Mucosa of gallbladder (tissue), 1 donor: ENCODE measurements at regions not wholly inside any gene's neighbourhood (a gene's known extent, or its start where the extent isn't known, plus 50 kb on each side); places are given as distances from the start of the nearest gene placed in this dataset.
A peak's percentile ranks its signal among the peaks of the same experiment; 100 is the strongest.

Experiments
- DNase-seq: peaks from one replicate; pipeline ENCODE4 v3.0.0-alpha.2; 2020; ENCODE audit warnings: low spot score
- donor health status: DM: no; HTN: no; CAD: no.

DNA sequence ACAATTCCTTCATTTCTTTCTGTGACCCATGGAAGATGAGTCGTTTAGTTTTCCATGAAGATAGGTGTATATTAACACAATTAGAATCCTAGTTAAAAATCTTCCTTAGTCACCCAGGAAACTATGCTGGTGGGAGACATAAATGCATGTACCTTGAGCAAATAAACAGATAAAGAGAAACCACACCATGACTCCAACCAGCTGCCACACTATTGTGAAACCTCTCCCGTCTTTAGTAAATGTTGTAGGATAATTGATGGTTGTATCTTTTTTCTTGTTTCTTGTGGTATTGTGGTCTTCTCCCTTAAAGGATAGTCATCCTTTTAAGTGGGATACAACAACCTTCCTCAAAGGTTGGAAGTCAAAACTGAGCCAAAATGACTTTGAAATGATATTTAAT is 103.8 kb upstream of the LEF1 start:
- DNase-seq = no peak

DNA sequence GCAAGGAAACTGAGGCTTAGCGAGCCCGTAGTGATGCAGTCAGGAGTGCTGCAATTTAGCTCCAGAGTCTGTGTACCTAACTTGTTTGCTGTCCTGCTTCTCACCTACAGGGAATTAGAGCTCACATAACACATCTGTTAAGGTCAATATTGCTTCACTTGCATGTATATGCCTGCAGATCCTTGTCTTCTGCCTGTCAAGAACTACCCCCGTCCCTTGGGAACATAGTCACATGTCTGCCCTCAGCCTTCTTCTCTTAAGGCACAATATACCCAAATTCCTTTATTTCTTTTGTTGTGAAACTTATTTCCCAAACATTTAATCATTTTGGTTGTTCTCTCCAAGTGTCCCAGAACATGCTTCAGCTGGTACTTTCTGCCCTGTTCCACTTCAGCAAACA is 103.3 kb upstream of the LEF1 start:
- DNase-seq = no peak

DNA sequence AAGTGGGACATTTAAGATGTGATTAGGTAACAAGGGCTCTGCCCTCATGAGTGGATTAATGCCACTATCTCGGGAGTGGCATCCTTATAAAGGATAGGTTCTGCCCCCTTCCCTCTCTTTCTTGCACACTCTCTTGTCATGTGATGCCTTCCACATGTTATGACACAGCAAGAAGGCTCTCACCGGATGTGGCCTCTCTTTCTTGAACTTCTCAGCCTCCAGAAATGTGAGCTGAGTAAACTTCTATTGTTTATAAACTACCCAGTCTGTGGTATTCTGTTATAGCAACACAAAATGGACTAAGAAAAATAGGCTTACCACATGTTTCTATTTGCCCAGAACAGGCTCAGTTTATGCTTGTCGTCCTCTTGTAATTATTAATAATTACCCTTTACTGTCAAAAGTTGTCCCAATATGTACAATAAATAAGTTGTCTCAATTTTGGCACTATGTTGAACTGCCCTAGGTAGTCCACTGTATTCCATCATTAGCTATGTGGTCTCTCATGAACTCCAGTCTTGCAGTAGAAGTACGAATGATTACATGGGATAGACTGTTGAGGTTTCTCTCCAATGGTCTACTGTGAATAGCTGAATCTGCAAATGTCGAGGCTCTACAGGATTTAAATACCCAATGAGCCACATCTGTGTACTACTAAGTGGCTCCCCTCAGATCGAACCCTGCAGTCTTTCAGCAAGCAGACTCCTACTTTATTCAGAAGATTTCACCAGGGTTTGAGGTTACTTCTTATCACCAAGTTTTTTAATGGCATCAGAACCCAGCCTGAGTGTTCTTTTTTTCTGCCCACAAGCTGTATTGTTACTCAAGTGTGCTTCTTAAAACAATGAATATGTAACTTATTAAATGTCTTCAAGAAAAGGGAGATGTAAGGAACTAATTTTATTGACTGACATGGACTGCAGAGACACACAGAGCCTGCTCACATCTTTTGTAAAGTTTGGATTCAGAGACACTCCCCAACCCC is 102.0 kb upstream of the LEF1 start:
- DNase-seq = peak; percentile 12

DNA sequence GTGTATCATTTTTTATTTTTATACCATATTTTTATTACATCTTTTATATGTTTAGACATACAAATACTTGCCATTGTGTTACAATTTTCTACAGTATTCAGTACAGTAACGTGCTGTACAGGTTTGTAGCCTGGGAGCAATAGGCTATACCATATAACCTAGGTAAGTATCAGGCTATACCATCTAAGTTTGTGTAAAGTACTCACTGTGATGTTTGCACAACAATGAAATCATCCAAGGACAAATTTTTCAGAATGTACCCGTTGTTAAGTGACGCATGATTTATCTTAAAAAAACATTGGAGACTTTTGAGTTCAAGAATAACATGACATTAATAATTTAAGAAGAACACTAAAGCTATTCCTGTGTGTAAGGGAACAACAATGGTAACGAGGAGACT is 96.0 kb upstream of the LEF1 start:
- no peak for DNase-seq

DNA sequence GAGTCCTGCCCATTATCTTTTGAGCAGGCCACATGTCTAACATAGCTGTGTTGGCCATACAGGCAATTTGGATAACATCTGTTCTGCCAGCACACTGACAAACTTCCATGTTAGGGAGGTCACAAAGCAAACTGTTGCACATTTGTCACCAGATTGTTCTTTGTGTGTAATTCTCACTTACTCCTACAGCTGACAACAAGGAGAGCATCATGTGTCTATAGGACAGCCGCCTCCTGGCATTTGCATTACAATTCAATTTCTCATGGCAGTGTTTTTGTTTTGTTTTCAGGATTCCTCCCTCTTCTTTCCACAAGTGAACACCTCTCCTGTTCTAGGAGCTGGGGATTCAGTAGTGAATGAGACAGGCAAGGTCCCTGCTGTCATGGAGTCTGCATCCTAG is 94.3 kb upstream of the LEF1 start:
- DNase-seq = no peak

DNA sequence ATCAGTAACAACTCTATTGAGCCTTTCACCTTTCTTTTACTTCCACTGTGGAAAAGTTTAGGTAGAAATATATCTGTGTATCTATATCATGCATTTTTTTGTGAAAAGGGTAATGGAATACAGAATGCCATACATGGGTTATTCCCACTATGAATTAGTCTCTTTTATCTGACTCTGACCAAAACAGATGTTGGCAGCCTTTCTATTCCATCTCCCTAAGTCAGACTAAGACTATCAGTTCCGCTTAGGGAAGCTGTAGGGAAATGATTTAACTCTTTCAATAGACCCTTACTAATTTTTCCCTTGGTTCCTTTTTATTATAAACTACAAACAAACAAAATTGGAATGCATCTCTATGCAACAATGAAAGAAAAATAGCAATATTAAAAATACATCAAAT is 92.3 kb upstream of the LEF1 start:
- DNase-seq = no peak

DNA sequence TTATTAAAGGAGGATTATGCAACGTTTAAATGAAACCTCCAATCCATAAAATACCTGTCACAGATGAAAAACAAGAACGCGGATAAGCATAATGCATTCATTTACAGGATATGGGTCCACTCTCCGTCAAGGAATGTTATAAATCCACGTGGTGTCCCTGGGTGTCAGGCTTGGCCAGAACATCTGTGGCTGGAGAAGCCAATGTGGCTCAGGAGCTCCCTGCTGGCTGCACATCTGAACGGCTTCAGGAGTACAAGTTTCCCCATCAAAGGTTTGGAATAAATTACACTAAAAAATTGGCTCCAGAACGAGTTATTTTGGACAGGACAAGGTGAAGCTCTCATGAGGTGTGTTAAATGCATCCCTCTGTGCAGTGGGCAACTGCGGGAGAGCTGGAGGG is 87.8 kb upstream of the LEF1 start:
- no peak for DNase-seq

DNA sequence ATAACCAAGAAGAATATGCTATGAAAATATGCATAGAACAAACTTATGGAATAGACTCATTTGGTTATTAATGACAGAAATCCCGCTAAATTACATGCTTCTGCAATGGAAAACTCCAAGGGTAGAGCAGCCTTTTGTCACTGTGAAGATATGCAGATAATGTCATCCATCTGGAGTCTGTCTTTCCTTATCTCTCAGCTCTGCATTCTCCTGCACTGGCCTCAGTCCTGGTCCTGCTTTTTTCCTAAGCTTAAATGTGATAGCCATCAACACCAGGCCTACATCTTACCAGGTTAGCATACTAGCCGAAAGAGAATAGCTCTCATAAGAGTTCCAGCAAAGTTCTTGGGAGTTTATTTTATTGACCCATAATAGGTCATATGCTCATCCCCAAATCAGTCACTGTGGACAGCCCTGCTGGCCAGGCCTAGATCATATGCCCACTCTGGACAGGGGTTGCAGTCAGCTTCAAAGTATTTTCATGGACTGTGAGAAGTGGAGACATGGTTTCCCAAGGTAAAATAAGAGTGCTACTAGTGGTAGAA is 86.5 kb upstream of the LEF1 start:
- DNase-seq = no peak

DNA sequence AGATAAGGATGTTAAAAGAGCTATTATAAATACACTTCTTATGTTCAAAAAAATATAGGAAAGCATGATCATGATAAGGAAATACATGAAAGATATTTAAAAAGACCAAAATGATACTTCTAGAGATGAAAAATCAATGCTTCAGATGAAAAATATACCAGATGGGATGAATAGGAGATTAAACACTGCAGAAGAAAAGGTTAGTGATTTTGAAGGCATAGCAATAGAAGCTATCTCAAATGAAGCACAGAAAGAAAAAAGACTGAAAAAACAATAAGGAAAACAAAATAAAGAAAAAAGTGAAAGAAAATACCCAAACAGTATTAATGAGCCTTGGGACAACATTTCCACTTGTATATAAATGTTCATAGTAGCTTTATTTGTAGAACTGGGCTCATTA is 80.7 kb upstream of the LEF1 start:
- no peak for DNase-seq

DNA sequence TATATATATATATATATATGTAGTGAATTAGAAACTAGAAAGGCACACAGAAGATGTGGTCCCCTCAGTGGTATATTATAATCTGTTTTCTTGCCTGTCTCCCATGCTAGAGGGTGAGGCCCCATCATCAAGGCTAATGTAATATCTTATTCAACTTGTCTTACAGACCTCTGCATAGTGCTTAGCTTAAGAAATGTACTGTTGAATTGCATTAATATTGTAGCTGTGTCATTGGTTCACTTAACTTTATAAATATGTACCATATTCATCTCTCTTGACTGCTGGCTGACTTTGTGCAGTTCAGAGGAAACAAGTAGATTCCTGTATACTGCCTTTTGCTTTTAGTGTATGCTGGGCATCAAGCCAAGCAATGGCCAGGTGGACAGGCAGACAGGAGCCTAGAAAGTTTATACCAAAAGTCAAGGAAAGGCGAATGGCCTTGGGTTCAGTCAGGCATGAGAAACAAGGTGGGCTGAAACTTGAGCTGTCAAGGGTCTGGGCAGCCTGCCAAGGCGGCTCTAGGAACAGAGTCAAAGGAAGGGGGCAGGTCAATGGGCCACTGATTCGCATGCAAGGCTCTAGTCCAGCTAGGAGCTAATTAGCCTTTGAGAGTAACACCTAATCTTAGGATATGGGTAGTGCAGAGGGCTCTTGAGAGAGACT is 78.8 kb upstream of the LEF1 start:
- no peak for DNase-seq

DNA sequence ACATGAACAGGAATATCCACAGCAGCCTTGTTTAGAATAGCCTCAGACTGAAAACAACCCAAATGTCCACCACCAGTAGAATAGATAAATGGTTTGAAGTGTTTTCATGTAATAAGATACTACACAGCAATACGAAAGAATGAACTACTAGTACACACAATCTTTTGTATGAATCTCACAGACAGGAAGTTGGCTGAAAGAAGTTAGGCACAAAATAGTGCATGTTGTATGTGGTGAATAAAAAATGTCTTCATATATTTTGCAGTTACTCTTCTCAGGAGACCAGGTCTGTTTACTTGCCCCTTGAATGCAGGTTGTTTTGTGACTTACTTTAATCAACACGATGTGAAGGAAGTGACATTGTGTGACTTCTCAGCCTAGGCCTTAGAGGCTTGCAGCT is 75.9 kb upstream of the LEF1 start:
- DNase-seq = no peak

DNA sequence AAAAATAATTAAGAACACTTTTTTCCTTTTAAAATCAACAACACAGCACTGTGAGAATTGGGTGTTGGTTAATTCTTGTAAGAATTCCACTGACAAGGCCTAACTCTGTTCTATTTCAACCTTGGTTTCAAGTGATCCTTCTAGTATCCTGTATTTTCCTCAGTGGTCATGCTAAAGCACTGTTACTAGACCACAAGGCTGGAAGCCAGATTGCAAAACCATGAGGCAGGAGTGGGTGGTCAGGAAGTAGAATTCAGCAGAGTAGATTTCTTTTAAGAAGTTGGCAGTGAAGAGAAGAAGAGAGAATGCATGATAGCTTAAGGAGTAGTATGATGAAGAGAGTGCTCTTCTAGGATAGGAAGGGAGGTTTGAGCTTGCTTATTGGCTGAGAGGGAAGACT is 71.6 kb upstream of the LEF1 start:
- peak; percentile 12 for DNase-seq

DNA sequence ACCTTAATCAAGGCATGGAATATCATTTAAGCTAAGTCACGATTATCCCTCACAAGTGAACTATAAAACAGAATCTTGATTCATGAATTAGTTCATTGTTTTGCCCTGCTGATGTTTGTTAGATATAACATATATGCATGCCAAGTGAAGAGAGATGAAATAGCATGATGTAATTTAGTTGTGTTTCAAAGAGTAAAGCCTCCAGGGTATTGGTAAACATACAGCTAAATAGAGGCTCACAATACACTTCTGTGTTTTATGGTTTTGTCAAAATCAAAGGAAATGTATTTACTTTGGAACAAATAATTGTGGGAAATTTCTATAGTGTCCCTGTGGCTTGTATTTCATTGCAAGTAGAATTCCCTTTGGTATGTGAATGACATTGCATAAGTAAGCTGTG is 69.0 kb upstream of the LEF1 start:
- no peak for DNase-seq

DNA sequence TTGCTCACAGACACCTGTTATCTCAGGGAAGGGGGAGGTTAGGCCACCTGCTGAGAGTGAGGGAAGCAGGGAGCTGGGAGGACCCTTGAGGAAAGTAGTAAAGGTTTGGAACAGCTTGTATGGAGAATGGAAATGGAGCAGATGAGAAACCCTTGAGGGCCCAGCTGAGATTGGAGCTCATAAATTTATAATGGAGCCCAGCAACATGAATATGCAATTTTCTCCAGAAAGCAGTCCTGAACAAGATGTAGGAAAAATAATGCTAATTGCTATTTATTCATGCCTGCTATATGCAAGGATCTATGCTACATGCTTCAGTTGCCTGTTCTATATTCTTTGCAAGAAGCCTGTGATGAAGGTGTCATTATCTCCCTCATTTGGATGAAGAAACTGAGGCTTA is 67.5 kb upstream of the LEF1 start:
- DNase-seq = no peak

DNA sequence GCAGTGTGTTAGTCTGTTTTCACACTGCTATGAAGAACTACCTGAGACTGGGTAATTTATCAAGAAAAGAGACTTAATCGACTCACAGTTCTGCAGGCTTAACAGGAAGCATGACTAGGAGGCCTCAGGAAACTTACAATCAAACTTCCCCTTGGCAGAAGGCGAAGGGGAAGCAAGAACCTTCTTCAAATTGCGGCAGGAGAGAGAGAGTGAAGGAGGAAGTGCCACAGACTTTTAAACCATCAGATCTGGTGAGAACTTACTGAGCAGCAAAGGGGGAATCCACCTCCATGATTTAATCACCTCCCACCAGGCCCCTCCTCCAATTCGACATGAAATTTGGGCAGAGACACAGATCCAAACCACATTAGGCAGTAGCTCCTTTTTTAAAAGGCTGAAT is 59.2 kb upstream of the LEF1 start:
- DNase-seq = no peak

DNA sequence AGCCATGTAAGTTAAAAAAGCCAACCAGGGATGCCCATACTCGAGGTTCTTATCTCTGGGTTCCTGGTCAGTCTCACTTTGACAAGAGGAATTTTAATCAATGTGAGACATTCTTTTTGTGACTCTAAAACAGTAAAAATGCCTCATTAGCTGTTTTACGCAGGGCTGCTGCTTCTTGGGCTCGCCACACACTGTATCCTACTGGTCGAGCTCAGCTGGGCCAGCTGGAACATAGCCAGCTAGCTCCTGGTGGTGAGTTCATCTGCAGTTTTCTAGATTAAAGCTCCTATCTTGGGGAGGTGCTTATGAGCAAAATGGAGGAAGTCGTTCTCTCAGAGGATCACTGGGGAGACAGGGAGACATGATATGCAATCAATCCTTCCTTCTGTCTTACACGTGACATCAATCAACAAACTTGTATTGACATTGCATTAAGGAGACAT is 55.9 kb upstream of the LEF1 start:
- no peak for DNase-seq

DNA sequence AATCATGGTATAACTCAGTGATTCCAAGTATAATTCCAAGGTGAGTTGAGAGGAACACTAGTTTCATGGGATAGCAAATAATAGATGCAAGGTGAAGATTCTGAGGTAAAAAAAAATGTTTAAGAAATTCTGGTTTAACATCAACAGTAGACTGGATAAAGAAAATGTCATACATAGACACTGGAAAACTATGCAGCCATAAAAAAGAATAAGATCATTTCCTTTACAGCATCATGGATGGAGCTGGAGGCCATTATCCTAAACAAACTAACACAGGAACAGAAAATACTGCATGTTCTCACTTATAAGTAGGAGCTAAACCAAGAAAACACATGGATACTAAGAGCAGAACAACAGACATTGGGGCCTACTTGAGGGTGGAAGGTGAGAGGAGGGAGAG is 54.6 kb upstream of the LEF1 start:
- no peak for DNase-seq

DNA sequence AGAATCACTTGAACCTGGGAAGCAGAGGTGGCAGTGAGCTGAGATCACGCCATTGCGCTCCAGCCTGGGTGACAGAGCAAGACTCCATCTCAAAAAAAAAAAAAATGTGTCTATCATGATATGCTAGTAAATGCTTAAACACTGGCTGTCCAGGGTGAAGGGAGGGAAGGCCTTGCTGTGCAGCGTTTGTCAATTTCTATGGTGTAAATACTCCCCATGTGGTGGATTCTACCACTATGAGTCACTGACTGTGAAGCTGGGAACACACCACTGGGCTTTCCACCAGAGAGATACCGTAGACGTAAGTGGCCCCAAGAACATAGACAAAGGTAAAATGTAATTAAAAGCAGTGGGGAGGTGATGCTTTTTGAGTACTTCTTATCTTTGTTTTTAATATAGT is 51.3 kb upstream of the LEF1 start:
- no peak for DNase-seq
